ENCODE measurements at regions not wholly inside any gene's neighbourhood (a gene's known extent, or its start where the extent isn't known, plus 50 kb on each side); places are given as distances from the start of the nearest gene placed in this dataset.
"Not testable (repeated sequence)": the region's sequence is repeated elsewhere in the genome, so short reads cannot be mapped to it uniquely, and the experiment has no call there.

DNA sequence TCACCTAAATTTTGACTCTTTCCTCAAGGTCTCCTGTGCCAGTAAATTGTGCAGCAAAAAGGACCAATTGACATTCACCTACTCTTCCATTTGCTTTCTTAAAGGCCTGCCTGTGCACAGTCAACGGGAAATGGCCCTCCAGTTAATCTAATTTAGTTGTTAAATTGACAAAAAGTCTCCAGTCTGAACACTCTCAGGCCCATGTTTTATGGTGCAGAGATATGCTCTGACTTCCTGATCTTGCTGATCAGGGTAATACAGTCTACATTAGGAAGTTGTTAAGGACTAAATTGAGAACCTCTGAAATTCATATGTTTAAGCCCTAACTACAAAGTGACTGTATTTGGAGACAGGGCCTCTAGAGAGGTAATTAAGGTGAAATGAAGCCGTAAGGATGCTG, 133.6 kb upstream of the IL15 start:
- no peak for DNase-seq (ENCODE audit: low read depth, low spot score)
- no peak overlapping the region for H3K27ac ChIP-seq

DNA sequence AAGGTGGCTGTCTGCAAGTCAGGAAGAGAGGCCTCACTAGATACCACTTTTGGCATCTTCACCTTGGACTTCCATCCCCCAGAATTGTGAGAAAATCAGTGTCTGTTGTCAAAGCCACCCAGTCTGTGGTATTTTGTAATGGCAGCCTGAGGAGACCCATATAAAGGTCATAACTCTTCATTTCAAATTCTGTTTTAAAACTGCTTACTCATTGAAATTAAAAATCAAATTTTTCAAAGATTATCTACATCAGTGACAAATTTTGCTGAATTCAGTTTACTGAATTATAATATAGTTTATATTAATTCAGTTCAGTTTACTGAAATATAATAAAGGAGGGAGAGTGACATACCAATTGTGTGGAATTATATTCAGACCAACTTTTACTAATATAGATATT, 133.1 kb upstream of the IL15 start:
- no peak for DNase-seq (ENCODE audit: low read depth, low spot score)
- H3K27ac ChIP-seq = no peak overlapping the region

DNA sequence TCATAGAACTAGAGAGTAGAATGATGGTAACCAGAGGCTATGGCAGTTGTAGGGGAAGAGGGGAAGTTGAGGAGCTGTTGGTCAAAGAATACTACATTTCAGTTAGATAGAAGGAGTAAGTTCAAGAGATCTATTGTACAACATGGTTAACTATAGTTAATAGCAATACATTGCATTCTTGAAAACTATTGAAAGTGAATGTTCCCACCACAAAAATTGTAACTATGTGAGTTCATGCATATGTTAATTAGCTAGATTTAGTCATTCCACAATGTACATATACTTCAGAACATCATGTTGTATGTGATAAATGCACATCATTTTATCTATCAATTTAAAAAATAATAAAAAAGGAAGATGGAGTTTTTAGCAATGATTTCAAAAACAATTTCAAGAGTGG, 125.3 kb upstream of the IL15 start:
- DNase-seq (ENCODE audit: low read depth, low spot score) = no peak
- no peak overlapping the region for H3K27ac ChIP-seq

DNA sequence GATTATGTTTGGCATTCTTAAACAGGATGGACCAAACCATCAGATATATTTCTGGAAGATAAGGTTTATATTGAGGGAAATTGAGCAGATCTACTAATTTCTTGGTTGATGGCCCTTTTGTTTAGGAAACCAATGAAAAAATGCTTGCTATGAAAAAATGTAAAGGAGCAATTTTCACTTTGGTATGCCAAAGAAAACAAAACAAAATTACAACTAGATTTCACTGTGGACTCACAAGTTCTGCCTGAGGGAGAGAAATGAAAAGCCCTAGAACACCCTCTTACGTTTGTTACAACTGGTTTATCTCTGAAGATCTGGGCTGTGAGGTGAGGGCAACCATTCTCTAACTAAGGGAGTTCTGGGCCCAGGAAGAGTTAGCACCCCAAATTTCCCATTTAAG, 122.5 kb upstream of the IL15 start:
- H3K27ac ChIP-seq = no peak overlapping the region
- no peak for DNase-seq (ENCODE audit: low read depth, low spot score)

DNA sequence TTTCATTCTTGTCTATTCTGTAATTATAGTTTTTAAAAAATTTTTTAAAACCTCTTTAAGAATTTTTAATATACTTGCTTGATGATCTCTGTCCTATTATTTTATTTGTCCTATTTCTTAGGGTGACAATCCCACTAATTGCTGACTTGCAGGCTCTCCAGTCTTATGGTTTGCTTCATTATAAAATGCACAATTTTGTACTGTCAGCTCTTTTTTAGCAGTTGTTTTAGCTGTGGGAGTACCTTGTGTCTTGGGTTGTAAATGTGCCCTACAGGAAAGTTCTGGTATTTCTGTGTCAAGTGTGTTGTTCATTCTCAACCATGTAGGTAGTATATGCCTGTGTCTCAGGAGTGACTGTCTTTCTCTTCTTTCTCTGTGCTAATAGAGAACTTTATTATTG, 118.2 kb upstream of the IL15 start:
- no peak overlapping the region for H3K27ac ChIP-seq

DNA sequence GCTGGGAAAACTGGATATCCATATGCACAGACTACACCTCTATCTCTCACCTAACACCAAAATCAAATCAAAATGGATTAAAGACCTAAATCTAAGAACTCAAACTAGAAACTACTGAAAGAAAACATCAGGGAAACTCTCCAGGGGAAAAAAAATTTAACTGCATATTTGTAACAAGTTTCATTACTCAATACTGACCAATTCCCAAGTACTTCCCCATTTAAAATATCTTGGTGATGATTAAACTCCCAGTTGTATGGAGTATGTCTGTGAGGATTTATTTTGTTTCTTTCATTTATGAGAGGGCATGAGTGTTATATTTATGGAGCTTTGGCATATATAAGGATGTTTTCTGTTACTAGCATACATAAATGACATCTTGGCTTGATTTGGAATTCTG, 112.3 kb upstream of the IL15 start:
- no peak for DNase-seq (ENCODE audit: low read depth, low spot score)
- no peak overlapping the region for H3K27ac ChIP-seq

More for the DNA sequence above, 118.2 kb upstream of the IL15 start:
- no peak for DNase-seq (ENCODE audit: low read depth, low spot score)

DNA sequence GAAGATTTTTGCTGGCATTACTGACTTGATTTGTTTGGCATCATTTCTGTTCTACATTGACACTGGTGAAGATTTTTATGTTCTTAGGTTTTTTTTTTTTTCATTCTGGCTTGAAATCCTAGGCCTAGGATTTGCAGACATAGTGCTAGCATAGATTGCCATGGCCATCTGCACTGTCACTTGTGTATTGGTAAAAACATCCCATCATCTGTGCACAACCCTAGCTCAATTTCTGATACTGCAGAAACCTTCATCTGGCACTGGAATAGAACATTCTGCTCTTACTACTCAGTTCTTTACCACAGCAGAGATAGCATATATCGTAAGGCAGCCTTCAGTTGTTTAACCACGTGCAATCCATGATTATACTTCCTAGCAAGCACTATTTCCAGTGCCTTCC, 111.5 kb upstream of the IL15 start:
- no peak for DNase-seq (ENCODE audit: low read depth, low spot score)

DNA sequence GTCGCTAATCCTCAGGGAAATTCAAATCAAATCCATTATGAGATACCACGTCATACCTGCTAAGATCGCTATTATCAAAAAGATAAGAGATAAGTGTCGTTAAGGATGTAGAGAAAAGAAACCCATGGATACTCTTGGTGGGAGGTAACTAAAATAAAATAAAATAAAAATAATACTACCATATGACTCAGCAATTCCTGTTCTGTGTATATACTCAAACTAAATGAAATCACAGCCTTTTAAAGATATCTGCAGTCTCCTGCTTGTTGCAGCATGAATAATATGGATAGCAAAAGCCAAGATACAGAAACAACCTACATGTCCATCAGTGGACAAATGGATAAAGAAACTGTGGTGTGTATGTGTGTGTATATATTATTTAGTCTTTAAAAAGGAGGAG, 105.8 kb upstream of the IL15 start:
- H3K27ac ChIP-seq = no peak overlapping the region
- no peak for DNase-seq (ENCODE audit: low read depth, low spot score)

More for the DNA sequence above, 111.5 kb upstream of the IL15 start:
- no peak overlapping the region for H3K27ac ChIP-seq

DNA sequence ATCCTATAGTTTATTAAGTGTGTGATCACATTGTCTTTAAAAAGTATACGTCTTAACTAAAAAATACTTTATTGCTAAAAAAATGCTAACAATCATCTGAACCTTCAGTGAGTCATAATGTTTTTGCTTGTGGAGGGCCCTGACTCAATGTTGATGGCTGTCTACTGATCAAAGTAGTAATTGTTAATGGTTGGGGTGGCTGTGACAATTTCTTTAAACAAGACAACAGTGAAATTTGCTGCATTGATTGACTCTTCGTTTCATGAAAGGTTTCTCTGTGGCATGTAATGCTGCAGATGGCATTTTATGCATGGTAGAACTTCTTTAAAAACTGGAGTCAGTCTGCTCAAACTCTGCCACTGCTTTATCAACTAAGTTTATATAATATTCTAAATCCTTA, 101.4 kb upstream of the IL15 start:
- no peak overlapping the region for H3K27ac ChIP-seq
- DNase-seq (ENCODE audit: low read depth, low spot score) = no peak

DNA sequence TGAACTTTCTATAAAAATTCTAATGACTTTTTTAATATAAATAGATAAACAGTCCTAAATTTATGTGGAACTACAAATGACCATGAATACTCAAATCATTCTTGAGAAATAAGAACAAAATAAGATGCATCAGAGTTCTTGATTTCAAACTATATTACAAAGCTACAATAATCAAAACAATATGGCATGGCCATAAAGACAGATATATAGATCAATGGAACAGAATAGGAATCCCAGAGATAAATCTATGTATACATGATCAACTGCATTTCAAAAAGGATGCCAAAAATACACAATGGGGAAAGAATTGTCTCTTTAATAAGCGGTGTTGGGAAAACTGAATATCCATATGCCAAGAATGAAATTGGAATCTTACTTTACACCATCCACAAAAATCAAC, 98.4 kb upstream of the IL15 start:
- DNase-seq (ENCODE audit: low read depth, low spot score) = no peak
- H3K27ac ChIP-seq = no peak overlapping the region

DNA sequence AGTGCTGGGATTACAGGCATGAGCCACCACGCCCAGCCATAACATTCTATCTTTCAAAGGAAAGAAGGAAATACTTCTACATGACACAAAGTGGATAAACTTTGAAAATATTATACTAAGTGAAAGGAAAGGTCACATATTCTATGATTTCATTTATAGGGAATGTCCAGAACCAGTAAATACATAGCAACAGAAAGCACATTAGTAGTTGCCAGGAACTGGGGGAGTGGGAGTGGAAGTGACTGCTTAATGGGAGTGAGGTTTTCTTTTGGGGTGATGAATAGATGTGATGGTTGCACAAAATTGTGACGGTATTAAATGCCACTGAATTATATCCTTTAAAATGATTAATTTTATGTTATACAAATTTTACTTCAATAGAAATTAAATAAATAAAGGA, 95.7 kb upstream of the IL15 start:
- no peak overlapping the region for H3K27ac ChIP-seq
- DNase-seq (ENCODE audit: low read depth, low spot score) = no peak

DNA sequence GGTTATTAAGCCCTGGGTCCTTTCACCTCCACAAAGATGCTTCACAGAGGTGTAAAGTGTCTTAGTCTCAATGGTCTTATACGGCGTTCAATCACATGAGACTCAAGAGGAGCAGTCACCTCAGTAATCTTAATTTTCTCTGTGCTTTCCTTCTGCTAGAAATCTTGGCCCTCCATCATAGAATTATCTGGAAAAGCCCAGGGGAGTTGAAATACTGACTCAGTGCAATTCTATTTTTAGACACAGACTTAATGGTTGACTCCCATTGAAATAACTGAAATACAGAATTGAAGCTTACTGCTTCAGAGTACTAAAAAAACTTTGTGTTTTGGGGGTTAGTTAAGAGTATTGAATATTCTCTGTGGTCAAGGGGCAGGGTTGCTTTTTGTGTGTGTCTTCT, 94.5 kb upstream of the IL15 start:
- H3K27ac ChIP-seq = no peak overlapping the region
- no peak for DNase-seq (ENCODE audit: low read depth, low spot score)

DNA sequence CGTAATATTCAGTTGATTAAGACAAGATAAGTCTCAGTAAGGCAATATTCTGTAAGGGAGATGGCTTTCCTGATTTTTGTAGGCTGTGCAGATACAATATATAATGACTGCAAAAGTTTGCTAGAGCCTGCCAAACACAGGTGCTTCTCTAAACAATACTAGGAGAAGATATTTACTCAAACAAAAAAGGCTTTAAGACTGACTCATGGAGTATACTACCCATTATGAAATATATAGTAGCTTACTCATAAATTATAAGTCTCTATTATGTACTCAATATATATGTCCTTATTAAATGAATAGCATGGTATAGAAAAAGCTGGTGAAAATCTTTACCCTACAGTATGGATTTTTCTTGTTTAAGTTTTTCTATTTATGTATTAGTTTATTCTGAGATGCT, 93.2 kb upstream of the IL15 start:
- DNase-seq (ENCODE audit: low read depth, low spot score) = peak; percentile 8
- H3K27ac ChIP-seq = no peak overlapping the region

DNA sequence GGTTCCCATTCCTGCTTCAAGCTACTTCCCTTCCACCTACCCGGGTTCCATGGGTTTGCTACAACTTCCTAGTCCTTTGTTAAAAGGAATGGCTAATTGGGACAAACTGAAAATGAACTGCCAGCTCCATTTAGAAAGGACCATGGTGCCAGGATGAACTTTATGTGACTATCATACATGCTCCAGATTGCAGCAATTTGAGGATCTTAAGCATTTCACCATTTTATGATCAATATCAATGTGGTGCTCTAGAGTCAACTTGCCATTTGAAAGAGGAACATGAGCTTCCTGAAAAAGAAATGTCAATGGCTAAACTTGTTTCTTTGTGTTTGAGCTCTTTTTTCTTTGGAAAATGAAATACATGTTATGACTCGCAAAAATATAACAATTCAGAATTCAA, 92.7 kb upstream of the IL15 start:
- no peak overlapping the region for H3K27ac ChIP-seq
- DNase-seq (ENCODE audit: low read depth, low spot score) = no peak

DNA sequence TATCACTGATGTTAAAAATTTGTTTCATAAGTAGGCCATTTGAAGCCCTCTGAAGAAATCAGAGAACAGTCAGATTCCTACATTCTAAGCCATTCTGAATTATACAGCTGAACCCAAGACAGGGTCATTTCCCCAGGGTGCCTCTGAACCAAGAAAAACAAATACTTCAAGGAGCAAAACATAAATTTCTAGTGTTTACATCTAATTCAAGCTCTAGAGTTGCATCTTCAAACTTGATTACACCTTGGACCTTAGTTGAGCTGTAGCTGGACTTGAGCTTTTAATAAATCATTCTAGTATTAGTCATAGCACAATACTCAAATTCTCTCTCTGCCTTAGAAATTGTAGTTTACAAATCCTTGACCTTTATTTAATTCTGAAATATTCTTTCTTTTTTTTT, 87.6 kb upstream of the IL15 start:
- DNase-seq (ENCODE audit: low read depth, low spot score) = no peak
- H3K27ac ChIP-seq = no peak overlapping the region

DNA sequence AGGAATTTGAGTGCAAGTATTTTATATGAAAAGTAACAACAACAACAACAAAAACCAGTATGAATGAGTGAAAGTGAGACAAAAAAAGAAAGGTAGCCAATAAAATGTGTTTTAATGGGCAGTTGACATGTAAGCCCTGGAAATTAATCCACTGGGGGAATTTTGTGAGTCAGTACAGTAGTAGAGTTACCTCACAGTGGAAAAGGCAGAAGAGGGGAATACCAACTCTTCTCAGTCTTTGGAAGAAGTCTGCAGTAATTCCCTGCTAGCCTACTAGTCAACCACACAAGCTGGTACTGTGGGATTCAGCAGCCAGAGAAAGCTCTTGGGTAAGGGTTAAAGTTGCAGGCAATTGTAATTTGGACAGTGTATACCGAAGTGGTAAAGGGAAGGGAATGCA, 76.3 kb upstream of the IL15 start:
- no peak overlapping the region for H3K27ac ChIP-seq
- no peak for DNase-seq (ENCODE audit: low read depth, low spot score)

DNA sequence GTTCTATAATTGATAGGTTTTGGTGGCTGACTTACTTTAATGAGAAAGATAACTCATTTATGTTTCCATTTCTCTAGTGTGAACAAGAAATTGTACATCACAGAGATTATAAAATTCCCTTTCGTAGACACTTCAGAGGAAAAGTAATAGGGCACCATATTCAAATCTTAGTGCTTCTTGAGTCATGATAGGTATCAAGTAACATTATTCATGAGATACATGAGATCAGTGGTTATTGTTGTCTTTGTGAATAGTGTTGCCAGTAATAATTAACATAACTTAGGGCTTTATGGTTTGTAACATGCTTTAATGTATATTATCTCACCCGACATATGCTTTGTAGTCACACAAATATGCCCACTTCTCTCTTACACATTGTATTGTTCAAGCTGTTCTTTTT, 73.7 kb upstream of the IL15 start:
- no peak for DNase-seq (ENCODE audit: low read depth, low spot score)

DNA sequence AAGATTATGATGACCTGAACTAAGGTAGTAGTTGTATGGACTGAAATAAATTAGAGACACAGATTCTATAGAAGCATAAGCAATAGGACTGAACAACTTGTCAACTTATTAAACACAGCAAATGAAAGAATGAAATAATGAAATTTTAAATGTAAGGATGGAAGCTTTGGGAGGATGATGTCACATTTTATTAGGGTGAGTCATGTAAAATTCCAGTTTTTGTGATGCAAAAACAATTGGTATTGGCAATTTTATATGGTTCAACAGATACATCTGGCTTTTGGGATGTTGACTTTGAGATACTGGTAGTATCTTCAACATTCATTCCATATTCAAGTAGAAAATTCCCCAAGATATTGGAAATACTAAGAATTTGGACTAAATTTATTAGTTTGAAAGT, 72.7 kb upstream of the IL15 start:
- no peak for DNase-seq (ENCODE audit: low read depth, low spot score)
- no peak overlapping the region for H3K27ac ChIP-seq

More for the DNA sequence above, 73.7 kb upstream of the IL15 start:
- H3K27ac ChIP-seq = no peak overlapping the region

DNA sequence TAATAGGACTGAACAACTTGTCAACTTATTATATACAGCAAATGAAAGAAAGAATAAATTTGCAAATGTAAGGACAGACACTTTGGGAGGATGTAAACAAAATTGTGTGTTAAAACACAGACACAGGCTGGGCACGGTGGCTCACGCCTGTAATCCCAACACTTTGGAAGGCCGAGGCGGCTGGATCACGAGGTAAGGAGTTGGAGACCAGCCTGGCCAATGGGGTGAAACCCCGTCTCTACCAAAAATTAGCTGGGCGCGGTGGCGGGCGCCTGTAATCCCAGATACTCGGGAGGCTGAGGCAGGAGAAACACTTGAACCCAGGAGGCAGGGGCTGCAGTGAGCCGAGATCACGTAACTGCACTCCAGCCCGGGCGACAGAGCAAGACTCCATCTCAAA, 71.4 kb upstream of the IL15 start:
- H3K27ac ChIP-seq; DNase-seq (ENCODE audit: low read depth, low spot score): not testable (repeated sequence)

DNA sequence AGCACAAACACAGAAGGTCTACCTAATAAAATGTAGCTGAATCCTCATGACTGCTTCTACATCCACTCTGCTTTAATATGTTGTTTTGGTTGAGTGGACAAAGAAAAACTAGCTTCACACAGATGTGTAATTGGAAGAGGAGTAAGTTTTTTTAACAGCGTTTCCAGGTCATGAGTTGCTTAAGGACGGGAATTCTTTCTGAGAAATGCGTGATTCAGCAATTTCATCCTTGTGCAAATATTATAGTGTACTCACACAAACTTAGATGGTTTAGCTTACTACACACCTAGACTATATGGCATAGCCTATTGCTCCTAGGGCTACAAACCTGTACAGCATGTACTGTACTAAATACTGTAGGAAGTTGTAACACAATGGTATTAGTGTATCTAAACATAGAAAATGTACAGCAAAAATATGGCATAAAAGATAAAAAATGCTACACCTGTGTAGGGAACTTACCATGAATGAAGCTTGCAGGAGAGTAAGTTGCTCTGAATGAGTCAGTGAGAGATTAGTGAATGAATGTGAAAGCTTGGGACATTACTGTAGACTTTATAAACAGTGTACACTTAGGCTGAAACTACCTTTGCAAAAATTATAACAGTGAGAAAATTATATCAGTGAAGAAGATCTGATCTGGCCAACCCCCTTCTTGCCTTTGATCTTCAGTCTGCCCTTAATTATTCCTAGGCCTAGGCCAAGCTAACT, 70.8 kb upstream of the IL15 start:
- no peak overlapping the region for H3K27ac ChIP-seq
- no peak for DNase-seq (ENCODE audit: low read depth, low spot score)

DNA sequence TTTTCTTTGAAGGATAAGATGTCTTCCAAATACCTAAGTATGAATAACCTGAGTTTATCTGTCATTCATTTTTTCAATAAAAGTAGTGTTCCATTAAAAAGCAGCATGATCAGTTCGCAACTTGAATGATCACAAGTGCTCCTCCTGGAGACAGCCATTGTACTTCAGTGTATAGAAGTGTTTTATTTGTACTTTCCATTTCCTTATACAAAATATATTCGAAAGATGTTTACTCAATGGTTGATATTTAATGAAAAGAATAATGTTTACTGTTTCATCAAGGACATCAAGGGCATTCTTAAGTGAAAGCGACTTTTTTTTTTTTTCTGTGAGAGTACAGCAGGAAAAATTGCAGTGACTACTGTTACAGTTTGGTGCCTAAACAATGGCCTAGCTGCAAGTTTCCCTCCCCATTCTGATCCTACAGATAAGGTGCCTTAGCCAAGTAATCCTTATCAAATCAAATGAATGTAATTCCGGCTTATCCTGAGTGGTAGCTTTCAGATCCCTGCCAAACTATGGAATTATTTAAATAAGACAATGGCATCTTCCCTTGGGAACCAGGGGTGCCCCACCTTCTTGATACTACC, 69.0 kb upstream of the IL15 start:
- DNase-seq (ENCODE audit: low read depth, low spot score) = no peak
- no peak overlapping the region for H3K27ac ChIP-seq

DNA sequence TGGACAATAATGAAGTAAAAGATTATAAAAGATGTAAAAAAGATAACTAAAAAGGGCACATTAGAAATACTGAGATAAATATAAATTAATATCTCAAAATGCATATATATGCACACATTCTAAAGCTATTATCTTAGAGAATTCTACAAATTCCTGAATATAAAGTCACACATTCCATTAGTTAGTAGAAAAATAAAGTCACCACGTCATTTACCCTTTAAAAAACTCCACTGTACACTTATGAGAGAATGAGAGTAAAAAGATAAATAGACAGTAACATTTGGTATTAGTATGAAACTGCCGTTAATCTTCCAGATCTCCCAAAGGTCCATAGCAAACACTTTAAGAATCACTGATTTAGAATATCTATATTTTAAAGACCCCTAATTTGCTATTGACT, 67.2 kb upstream of the IL15 start:
- no peak overlapping the region for H3K27ac ChIP-seq

More for the DNA sequence above, 67.2 kb upstream of the IL15 start:
- no peak for DNase-seq (ENCODE audit: low read depth, low spot score)

Measured in epithelial cell of prostate (primary cell).